ENCODE measurements at regions not wholly inside any gene's neighbourhood (a gene's known extent, or its start where the extent isn't known, plus 50 kb on each side); places are given as distances from the start of the nearest gene placed in this dataset.

- TF ChIP-seq CTCF (IDR thresholded peaks at IDR 0.05), result no peak
- DNase-seq, result no peak
- Histone ChIP-seq H3K36me3 (no peaks in the 10 kb centered on the region), H3K9me3 (no peaks in the 10 kb centered on the region), H3K27me3 (no peaks in the 10 kb centered on the region), H3K4me1 (peaks cover 0 to under 1% (median 0%) of the 10 kb centered on the region in 4 donors), H3K27ac (no peak overlapping the region), H3K4me3 (no peak overlapping the region)
- intact Hi-C loops (cut with DNase I; ENCODE audit: low total_unique reads), result no loop called here
Measured at GRCh38 chr6:19332806-19333460, 504.2 kb upstream of the ID4 start.

DNA sequence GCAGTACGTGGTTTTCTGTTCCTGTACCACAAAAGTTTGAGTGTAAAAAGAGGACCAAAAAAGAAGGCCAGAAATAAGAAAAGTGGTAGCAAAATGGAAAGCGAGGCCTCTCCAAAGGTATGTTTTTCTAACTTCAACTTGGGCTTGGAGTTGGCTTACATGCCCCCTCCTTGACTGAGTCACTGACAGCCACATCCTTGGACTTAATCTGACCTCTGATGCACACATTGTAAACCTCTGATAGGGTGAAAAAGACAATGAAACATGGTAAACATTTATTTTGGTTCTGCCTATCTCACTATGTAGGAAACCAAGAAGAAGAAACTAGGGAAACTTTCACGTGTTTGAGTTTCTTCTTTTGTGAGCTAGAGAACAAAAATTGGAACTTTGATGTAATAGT is 503.2 kb upstream of the ID4 start:
- DNase-seq, result no peak
- H3K27ac ChIP-seq, result no peak overlapping the region
- no peaks in the 10 kb centered on the region for H3K9me3 ChIP-seq
- H3K4me3 ChIP-seq, result no peak overlapping the region
- no peaks in the 10 kb centered on the region for H3K36me3 ChIP-seq
- H3K27me3 ChIP-seq, result no peaks in the 10 kb centered on the region
- intact Hi-C loops (cut with DNase I; ENCODE audit: low total_unique reads), result no loop called here
- TF ChIP-seq CTCF (IDR thresholded peaks at IDR 0.05), result no peak
- H3K4me1 ChIP-seq, result no peaks in the 10 kb centered on the region

DNA sequence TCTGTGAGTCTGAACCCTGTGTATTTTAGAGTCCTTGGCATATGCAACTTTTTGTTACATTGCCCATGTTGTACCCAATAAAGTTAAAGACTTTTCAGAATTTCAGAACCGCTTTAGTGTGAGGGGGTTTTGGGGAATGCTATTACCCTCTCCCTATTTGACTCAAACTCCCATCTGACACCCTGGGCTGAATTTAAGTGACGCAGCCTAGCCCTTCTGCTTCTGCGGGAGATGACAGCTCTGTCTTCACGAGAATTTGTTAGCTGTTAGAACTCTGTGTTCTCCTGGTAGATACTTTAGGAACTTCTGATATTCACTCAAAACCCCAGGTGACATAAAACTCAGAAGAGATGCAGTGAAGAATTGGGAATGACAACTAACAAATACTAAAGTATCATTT is 500.6 kb upstream of the ID4 start:
- H3K9me3 ChIP-seq, result no peaks in the 10 kb centered on the region
- no peak for TF ChIP-seq CTCF (IDR thresholded peaks at IDR 0.05)
- DNase-seq, result no peak
- no peaks in the 10 kb centered on the region for H3K4me1 ChIP-seq
- no peaks in the 10 kb centered on the region for H3K27me3 ChIP-seq
- intact Hi-C loops (cut with DNase I; ENCODE audit: low total_unique reads), result no loop called here
- H3K4me3 ChIP-seq, result no peak overlapping the region
- no peak overlapping the region for H3K27ac ChIP-seq
- no peaks in the 10 kb centered on the region for H3K36me3 ChIP-seq

DNA sequence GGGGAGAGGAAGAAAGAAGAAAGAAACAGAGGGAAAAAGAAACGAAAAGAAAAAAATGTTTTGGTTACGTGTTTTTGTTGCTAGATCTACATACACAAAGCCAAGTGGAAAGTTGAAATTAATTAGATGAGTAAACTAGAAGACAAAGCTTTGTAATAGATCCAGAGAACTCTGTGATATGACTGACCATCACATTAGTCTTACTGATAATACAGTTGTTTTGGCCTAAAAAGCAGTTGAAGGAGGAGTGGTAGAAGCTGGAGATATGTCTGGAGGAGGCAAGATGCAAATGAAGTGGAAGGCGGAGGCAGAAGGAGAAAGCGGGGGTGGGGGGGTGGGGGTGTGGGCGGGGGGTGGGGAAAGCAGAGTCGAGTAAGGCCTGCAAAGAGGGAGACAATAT is 500.1 kb upstream of the ID4 start:
- H3K36me3 ChIP-seq, result no peaks in the 10 kb centered on the region
- no peak for DNase-seq

DNA sequence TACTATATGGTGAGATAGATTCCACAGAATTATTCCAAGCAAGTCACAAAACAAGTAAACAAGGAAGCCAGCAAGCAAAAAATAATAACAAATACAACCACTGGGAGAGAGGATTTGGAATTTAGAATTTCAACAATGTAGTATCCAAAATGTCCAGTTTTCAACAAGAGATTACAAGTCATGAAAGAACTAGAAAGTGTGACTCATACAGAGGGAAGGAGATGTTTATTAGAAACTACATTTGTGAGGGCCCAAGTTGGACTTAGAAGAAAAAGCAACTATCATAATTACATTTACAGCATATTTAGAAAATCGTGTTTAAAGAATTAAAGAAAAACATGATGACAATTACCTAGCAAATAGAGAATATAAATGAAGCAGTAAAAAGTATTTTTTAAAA is 494.6 kb upstream of the ID4 start:
- no peak for TF ChIP-seq CTCF (IDR thresholded peaks at IDR 0.05)
- intact Hi-C loops (cut with DNase I; ENCODE audit: low total_unique reads), result no loop called here
- H3K9me3 ChIP-seq, result no peaks in the 10 kb centered on the region
- no peak overlapping the region for H3K27ac ChIP-seq
- H3K27me3 ChIP-seq, result no peaks in the 10 kb centered on the region
- no peaks in the 10 kb centered on the region for H3K4me1 ChIP-seq
- H3K4me3 ChIP-seq, result no peak overlapping the region
- no peaks in the 10 kb centered on the region for H3K36me3 ChIP-seq
- no peak for DNase-seq

More for the DNA sequence above, 500.1 kb upstream of the ID4 start:
- Histone ChIP-seq H3K27me3 (no peaks in the 10 kb centered on the region), H3K27ac (no peak overlapping the region), H3K4me1 (no peaks in the 10 kb centered on the region), H3K9me3 (no peaks in the 10 kb centered on the region), H3K4me3 (no peak overlapping the region)
- no peak for TF ChIP-seq CTCF (IDR thresholded peaks at IDR 0.05)
- intact Hi-C loops (cut with DNase I; ENCODE audit: low total_unique reads), result no loop called here

GRCh38 chr6:19349429-19349828 is 487.7 kb upstream of the ID4 start:
- TF ChIP-seq CTCF (IDR thresholded peaks at IDR 0.05), result no peak
- no peaks in the 10 kb centered on the region for H3K36me3 ChIP-seq
- no peaks in the 10 kb centered on the region for H3K27me3 ChIP-seq
- H3K27ac ChIP-seq, result no peak overlapping the region
- DNase-seq, result no peak
- H3K4me3 ChIP-seq, result no peak overlapping the region
- H3K9me3 ChIP-seq, result peaks cover 0 to 5% (median 0%) of the 10 kb centered on the region in 3 donors
- H3K4me1 ChIP-seq, result no peaks in the 10 kb centered on the region
- intact Hi-C loops (cut with DNase I; ENCODE audit: low total_unique reads), result no loop called here

All from tibial artery (tissue), 4 donors.